Colonic mucosa (tissue), 4 donors: ENCODE measurements at regions not wholly inside any gene's neighbourhood (a gene's known extent, or its start where the extent isn't known, plus 50 kb on each side); places are given as distances from the start of the nearest gene placed in this dataset.
"Not testable (repeated sequence)": the region's sequence is repeated elsewhere in the genome, so short reads cannot be mapped to it uniquely, and the experiment has no call there.

Source experiments
- DNase-seq: peaks from one replicate; pipeline ENCODE4 v3.0.0-alpha.2; 2020
- H3K27ac ChIP-seq: fragments of 200-600 bp; one replicate; pipeline ENCODE4 v1.8.0; 2021
- H3K27me3 ChIP-seq: fragments of 200-600 bp; one replicate; pipeline ENCODE4 v1.8.0; 2021
- H3K36me3 ChIP-seq: fragments of 200-600 bp; one replicate; pipeline ENCODE4 v1.8.0; 2021
- H3K4me1 ChIP-seq: fragments of 200-600 bp; one replicate; pipeline ENCODE4 v1.8.0; 2021; ENCODE audit warnings: mild to moderate bottlenecking
- H3K4me3 ChIP-seq: fragments of 200-600 bp; one replicate; pipeline ENCODE4 v1.8.0; 2021
- H3K9ac ChIP-seq, 2 donors: one replicate each; pipeline ENCODE4 v1.7.0; 2013; ENCODE audit warnings: control low read depth in 2 of 2, low read depth in 2 of 2, low read length in 2 of 2
- H3K9me3 ChIP-seq: fragments of 200-600 bp; one replicate; pipeline ENCODE4 v1.8.0; 2021
- CTCF ChIP-seq: fragments of 200-600 bp; IDR thresholded peaks from one replicate; pipeline ENCODE4 v1.8.0; 2022; ENCODE audit warnings: antibody characterized with exemption, mild to moderate bottlenecking
- intact Hi-C: fragments of 100-400 bp; cut with DNase I; formaldehyde crosslinking; loops from one replicate; pipeline ENCODE4 v1.14.1; 2022
- donor health status: healthy.
- donor health status: DM: no; HTN: no; CAD: no.
- donor health status: DM: no; HTN: no; CAD: no.

- no peaks in the 10 kb centered on the region for H3K9me3 ChIP-seq
- no peak overlapping the region for H3K27ac ChIP-seq
- no peak overlapping the region for H3K4me3 ChIP-seq
- H3K36me3 ChIP-seq = no peaks in the 10 kb centered on the region
- H3K9ac ChIP-seq = no peak overlapping the region
- no peak for TF ChIP-seq CTCF
- no peaks in the 10 kb centered on the region for H3K4me1 ChIP-seq
- no peaks in the 10 kb centered on the region for H3K27me3 ChIP-seq
- peak; percentile 54 for DNase-seq
- intact Hi-C loops = no loop called here
Observed at GRCh38 chr2:53127061-53127650, 640.4 kb upstream of the CHAC2 start.

GRCh38 chr2:53114991-53115390 lies 652.6 kb upstream of the CHAC2 start:
- no peak for TF ChIP-seq CTCF
- H3K27me3 ChIP-seq = no peaks in the 10 kb centered on the region

DNA sequence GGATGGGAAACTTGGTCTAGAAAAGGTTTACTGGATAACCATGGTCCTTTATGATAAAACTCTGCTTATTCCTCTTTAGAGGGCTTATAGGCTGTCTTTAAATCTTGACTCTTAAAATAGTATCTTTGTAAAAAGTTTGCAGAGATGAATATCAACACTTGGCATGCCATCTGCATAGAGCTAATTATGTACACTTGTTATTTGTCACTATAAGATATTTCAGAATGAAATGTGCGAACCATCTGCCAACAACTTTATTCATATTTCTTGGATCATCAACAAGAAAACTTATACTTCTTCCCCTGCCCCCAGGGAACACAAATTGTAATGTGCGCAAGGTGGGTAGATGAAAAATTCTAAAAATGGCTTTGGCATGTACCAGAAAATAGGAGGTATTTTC lies 653.0 kb upstream of the CHAC2 start:
- Histone ChIP-seq H3K36me3 (no peaks in the 10 kb centered on the region), H3K27me3 (no peaks in the 10 kb centered on the region), H3K4me3 (no peak overlapping the region), H3K9me3 (no peaks in the 10 kb centered on the region), H3K4me1 (no peaks in the 10 kb centered on the region), H3K27ac (no peak overlapping the region), H3K9ac (no peak overlapping the region)
- no peak for DNase-seq
- intact Hi-C loops = no loop called here
- no peak for TF ChIP-seq CTCF

More at GRCh38 chr2:53114991-53115390, 652.6 kb upstream of the CHAC2 start:
- intact Hi-C loops = no loop called here
- no peak overlapping the region for H3K4me3 ChIP-seq
- no peaks in the 10 kb centered on the region for H3K9me3 ChIP-seq
- H3K36me3 ChIP-seq = no peaks in the 10 kb centered on the region
- DNase-seq = no peak
- H3K9ac ChIP-seq = no peak overlapping the region
- no peak overlapping the region for H3K27ac ChIP-seq
- H3K4me1 ChIP-seq = no peaks in the 10 kb centered on the region

DNA sequence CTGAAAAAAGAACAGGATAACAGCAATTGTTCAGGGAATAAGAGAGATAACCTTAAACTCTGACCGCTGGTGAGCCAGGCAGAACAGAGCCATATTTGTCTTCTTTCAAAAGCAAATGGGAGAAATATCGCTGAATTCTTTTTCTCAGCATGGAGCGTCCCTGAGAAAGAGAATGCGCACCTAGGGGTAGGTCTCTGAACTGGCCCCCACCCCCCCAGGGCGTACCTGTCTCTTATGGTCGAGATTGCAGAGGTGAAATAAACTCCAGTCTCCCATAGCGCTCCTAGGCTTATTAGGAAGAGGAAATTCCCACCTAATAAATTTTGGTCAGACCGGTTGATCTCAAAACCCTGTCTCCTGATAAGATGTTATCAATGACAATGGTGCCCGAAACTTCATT lies 655.2 kb upstream of the CHAC2 start:
- H3K27me3 ChIP-seq, H3K4me3 ChIP-seq, H3K4me1 ChIP-seq, DNase-seq, H3K36me3 ChIP-seq, H3K9me3 ChIP-seq, intact Hi-C loops, H3K9ac ChIP-seq, H3K27ac ChIP-seq: not testable (repeated sequence)

DNA sequence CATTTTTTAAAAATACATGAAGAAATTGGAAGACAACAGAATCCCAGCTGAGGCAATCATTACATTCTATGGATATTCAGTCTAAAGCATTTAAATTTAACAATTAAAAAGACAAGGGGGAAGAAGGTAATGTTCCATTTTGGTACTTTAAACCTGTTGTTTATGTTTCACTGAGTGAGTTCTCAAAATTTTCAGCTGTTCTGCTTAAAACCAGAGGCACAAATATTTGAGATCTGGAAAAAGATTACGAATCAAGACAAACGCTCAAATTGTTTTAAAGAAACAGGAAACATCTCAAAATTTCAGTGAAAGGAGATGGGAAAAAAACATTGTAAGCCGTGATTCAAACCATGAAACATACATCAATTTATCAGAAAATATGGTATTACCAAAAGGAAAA lies 656.2 kb upstream of the CHAC2 start:
- no peak for TF ChIP-seq CTCF
- no peaks in the 10 kb centered on the region for H3K9me3 ChIP-seq
- no peak overlapping the region for H3K27ac ChIP-seq
- H3K27me3 ChIP-seq = no peaks in the 10 kb centered on the region
- no peaks in the 10 kb centered on the region for H3K36me3 ChIP-seq
- DNase-seq = no peak
- no peaks in the 10 kb centered on the region for H3K4me1 ChIP-seq
- no peak overlapping the region for H3K9ac ChIP-seq
- intact Hi-C loops = no loop called here
- no peak overlapping the region for H3K4me3 ChIP-seq

DNA sequence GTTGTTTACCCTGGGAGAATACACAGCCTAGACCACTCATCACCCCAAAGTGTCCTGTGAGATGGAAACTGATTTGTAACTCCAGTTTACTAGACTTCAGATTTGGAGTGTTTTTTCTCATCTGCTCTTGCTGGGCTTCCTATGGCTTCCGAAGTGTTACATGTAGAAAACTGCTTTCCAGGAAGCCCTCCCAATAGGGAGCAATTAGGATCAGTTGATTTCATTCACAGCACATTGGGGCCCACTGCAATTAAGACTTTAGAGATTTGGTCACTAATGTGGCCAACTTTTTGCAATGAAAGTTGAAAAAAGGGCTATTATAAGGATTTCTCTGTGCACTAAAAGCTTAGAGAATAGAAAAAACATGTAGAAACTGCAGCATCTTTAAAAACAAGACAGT lies 656.6 kb upstream of the CHAC2 start:
- H3K27me3 ChIP-seq = no peaks in the 10 kb centered on the region
- TF ChIP-seq CTCF = no peak
- H3K4me1 ChIP-seq = no peaks in the 10 kb centered on the region
- no peaks in the 10 kb centered on the region for H3K36me3 ChIP-seq
- no peak overlapping the region for H3K4me3 ChIP-seq
- no peak overlapping the region for H3K9ac ChIP-seq
- intact Hi-C loops = no loop called here
- H3K27ac ChIP-seq = no peak overlapping the region
- no peaks in the 10 kb centered on the region for H3K9me3 ChIP-seq
- no peak for DNase-seq
